NCI-H524 (cell line): ENCODE measurements at regions not wholly inside any gene's neighbourhood (a gene's known extent, or its start where the extent isn't known, plus 50 kb on each side); places are given as distances from the start of the nearest gene placed in this dataset.

ENCODE experiments used
- DNase-seq, 2 experiments: peaks; one replicate each; lab custom pipeline; 2025; lab: John Stamatoyannopoulos, UW

GRCh38 chr11:81892770-81893635 is 840.7 kb downstream of the FAM181B start:
- no peak for DNase-seq

- DNase-seq, result no peak
Measured at GRCh38 chr11:81888391-81888790, 845.3 kb downstream of the FAM181B start.

- DNase-seq, result no peak
Measured at GRCh38 chr11:81887671-81888070, 846.0 kb downstream of the FAM181B start.

GRCh38 chr11:81886406-81887075 is 847.1 kb downstream of the FAM181B start:
- no peak for DNase-seq

- DNase-seq, result peak in 1 of 2 experiments; percentile 60
Measured at GRCh38 chr11:81874635-81875034, 859.0 kb downstream of the FAM181B start.

GRCh38 chr11:81870815-81871214 is 862.8 kb downstream of the FAM181B start:
- no peak for DNase-seq

GRCh38 chr11:81870066-81870412 is 863.6 kb downstream of the FAM181B start:
- no peak for DNase-seq

- no peak for DNase-seq
Measured at GRCh38 chr11:81869351-81870065, 864.2 kb downstream of the FAM181B start.

GRCh38 chr11:81866896-81867295 is 866.8 kb downstream of the FAM181B start:
- no peak for DNase-seq

- no peak for DNase-seq
Measured at GRCh38 chr11:81857386-81857785, 876.3 kb downstream of the FAM181B start.

- no peak for DNase-seq
Measured at GRCh38 chr11:81853791-81854190, 879.9 kb downstream of the FAM181B start.

- no peak for DNase-seq
Measured at GRCh38 chr11:81852896-81853295, 880.8 kb downstream of the FAM181B start.

- DNase-seq, result no peak
Measured at GRCh38 chr11:81840380-81840779, 893.3 kb downstream of the FAM181B start.

- no peak for DNase-seq
Measured at GRCh38 chr11:81839976-81840375, 893.7 kb downstream of the FAM181B start.

- no peak for DNase-seq
Measured at GRCh38 chr11:81839016-81839415, 894.6 kb downstream of the FAM181B start.

- DNase-seq, result no peak
Measured at GRCh38 chr11:81829976-81830375, 903.7 kb downstream of the FAM181B start.

GRCh38 chr11:81825346-81825745 is 908.3 kb downstream of the FAM181B start:
- DNase-seq, result no peak

GRCh38 chr11:81819462-81819861 is 914.2 kb downstream of the FAM181B start:
- DNase-seq, result no peak

GRCh38 chr11:81804858-81805257 is 928.8 kb downstream of the FAM181B start:
- no peak for DNase-seq

GRCh38 chr11:81802591-81802990 is 931.1 kb downstream of the FAM181B start:
- DNase-seq, result no peak

GRCh38 chr11:81792416-81792815 is 941.2 kb downstream of the FAM181B start:
- no peak for DNase-seq

GRCh38 chr11:81787584-81788049 is 946.0 kb downstream of the FAM181B start:
- peak in 1 of 2 experiments; percentile 62 for DNase-seq

- peak in 1 of 2 experiments; percentile 17 for DNase-seq
Measured at GRCh38 chr11:81772166-81772565, 961.5 kb downstream of the FAM181B start.
